Trophoblast cell (in vitro differentiated cells and primary cell): ENCODE measurements at regions not wholly inside any gene's neighbourhood (a gene's known extent, or its start where the extent isn't known, plus 50 kb on each side); places are given as distances from the start of the nearest gene placed in this dataset.

ENCODE experiments used
- DNase-seq, 2 donors: peaks; one replicate each; pipeline ENCODE4 v3.0.0-alpha.2; 2016
- H2AFZ ChIP-seq: 2 replicates; pipeline ENCODE4 v1.6.1; 2013; ENCODE audit warnings: low read length, moderate library complexity, mild to moderate bottlenecking; ENCODE audit not compliant: insufficient read depth, poor library complexity
- H2AK5ac ChIP-seq: 2 replicates; pipeline ENCODE4 v1.6.1; 2013; ENCODE audit warnings: mild to moderate bottlenecking, low read length
- H2BK120ac ChIP-seq: 2 replicates; pipeline ENCODE4 v1.6.1; 2013; ENCODE audit warnings: low read length, mild to moderate bottlenecking, moderate library complexity; ENCODE audit not compliant: insufficient read depth, poor library complexity
- H2BK12ac ChIP-seq: 2 replicates; pipeline ENCODE4 v1.6.1; 2013; ENCODE audit warnings: mild to moderate bottlenecking, low read length, moderate library complexity
- H2BK5ac ChIP-seq: 2 replicates; pipeline ENCODE4 v1.6.1; 2013; ENCODE audit warnings: low read length, low read depth, moderate library complexity, mild to moderate bottlenecking; ENCODE audit not compliant: poor library complexity
- H3K14ac ChIP-seq: 2 replicates; pipeline ENCODE4 v1.6.1; 2013; ENCODE audit warnings: mild to moderate bottlenecking, low read length
- H3K18ac ChIP-seq: 2 replicates; pipeline ENCODE4 v1.6.1; 2013; ENCODE audit warnings: mild to moderate bottlenecking, low read length
- H3K23ac ChIP-seq: 2 replicates; pipeline ENCODE4 v1.6.1; 2013; ENCODE audit warnings: low read length
- H3K27ac ChIP-seq: 2 replicates; pipeline ENCODE4 v1.5.1; 2013; ENCODE audit warnings: low read depth, mild to moderate bottlenecking, inconsistent platforms, low read length, moderate library complexity
- H3K27me3 ChIP-seq: 2 replicates; pipeline ENCODE4 v1.6.1; 2013; ENCODE audit warnings: inconsistent platforms, mild to moderate bottlenecking, low read length, moderate library complexity; ENCODE audit not compliant: insufficient read depth
- H3K36me3 ChIP-seq, 2 experiments: 1 replicate in 1 of 2; 2 replicates in 1 of 2; pipeline ENCODE4 v1.6.1; 2013; ENCODE audit warnings: low read length in 2 of 2, mild to moderate bottlenecking in 2 of 2, moderate library complexity in 1 of 2; ENCODE audit not compliant: insufficient read depth in 2 of 2, control insufficient read depth in 1 of 2
- H3K4ac ChIP-seq: 2 replicates; pipeline ENCODE4 v1.6.1; 2013; ENCODE audit warnings: low read depth, mild to moderate bottlenecking, low read length, moderate library complexity
- H3K4me1 ChIP-seq, 2 experiments: 1 replicate in 1 of 2; 2 replicates in 1 of 2; pipeline ENCODE4 v1.6.1; 2013; ENCODE audit warnings: low read length in 2 of 2, mild to moderate bottlenecking in 2 of 2, moderate library complexity in 1 of 2; ENCODE audit not compliant: insufficient read depth in 2 of 2, control insufficient read depth in 1 of 2
- H3K4me2 ChIP-seq: 2 replicates; pipeline ENCODE4 v1.6.1; 2013; ENCODE audit warnings: inconsistent platforms, mild to moderate bottlenecking, low read length, moderate library complexity
- H3K4me3 ChIP-seq: 2 replicates; pipeline ENCODE4 v1.5.1; 2013; ENCODE audit warnings: mild to moderate bottlenecking, low read depth, low read length, inconsistent platforms
- H3K79me1 ChIP-seq: one replicate; pipeline ENCODE4 v1.6.1; 2013; ENCODE audit warnings: low read length
- H3K79me2 ChIP-seq: 2 replicates; pipeline ENCODE4 v1.6.1; 2013; ENCODE audit warnings: low read length, mild to moderate bottlenecking; ENCODE audit not compliant: control insufficient read depth, insufficient read depth, poor library complexity
- H3K9ac ChIP-seq: 2 replicates; pipeline ENCODE4 v1.6.1; 2013; ENCODE audit warnings: mild to moderate bottlenecking, low read length
- H3K9me3 ChIP-seq: 2 replicates; pipeline ENCODE4 v1.6.1; 2013; ENCODE audit warnings: low read depth, mild to moderate bottlenecking, control low read depth, inconsistent platforms, low read length; ENCODE audit not compliant: insufficient read depth
- H4K12ac ChIP-seq: 2 replicates; pipeline ENCODE4 v1.6.1; 2013; ENCODE audit warnings: low read depth, mild to moderate bottlenecking, low read length, moderate library complexity
- H4K8ac ChIP-seq: 2 replicates; pipeline ENCODE4 v1.6.1; 2013; ENCODE audit warnings: low read depth, mild to moderate bottlenecking, low read length, moderate library complexity
- H4K91ac ChIP-seq: one replicate; pipeline ENCODE4 v1.6.1; 2013; ENCODE audit warnings: low read depth, mild to moderate bottlenecking, low read length, moderate library complexity
- WGBS: extraction: QIAGEN DNeasy Blood & Tissue Kit; methylation state at CpG from one replicate; pipeline ENCODE4 v1.1.7; 2013; ENCODE audit warnings: missing lambda C conversion rate; ENCODE audit not compliant: insufficient read length, insufficient coverage; ENCODE audit errors: extremely low coverage; 5-methylcytosine and 5-hydroxymethylcytosine counted together

GRCh38 chr5:112010475-112010874, 253.5 kb upstream of the NREP start:
- Histone ChIP-seq H2AFZ (no peak overlapping the region), H4K8ac (no peak overlapping the region), H3K4ac (no peak overlapping the region), H3K27me3 (no peaks in the 10 kb centered on the region), H3K4me1 (no peaks in the 10 kb centered on the region), H3K79me2 (no peaks in the 10 kb centered on the region), H2BK5ac (no peak overlapping the region), H3K79me1 (no peaks in the 10 kb centered on the region), H3K4me2 (no peak overlapping the region), H3K18ac (no peak overlapping the region), H3K14ac (no peak overlapping the region), H4K91ac (no peak overlapping the region), H3K4me3 (no peak overlapping the region), H2BK120ac (no peak overlapping the region), H3K9ac (no peak overlapping the region), H4K12ac (no peak overlapping the region), H3K27ac (no peak overlapping the region), H3K36me3 (no peaks in the 10 kb centered on the region), H3K9me3 (no peaks in the 10 kb centered on the region), H2AK5ac (no peak overlapping the region), H3K23ac (no peak overlapping the region), H2BK12ac (no peak overlapping the region)
- no peak for DNase-seq
- no CpG with 5 or more reads among the region's 3 CpGs for WGBS

GRCh38 chr5:112006721-112007120, 249.7 kb upstream of the NREP start:
- no peak overlapping the region for H3K4me2 ChIP-seq
- H3K18ac ChIP-seq: no peak overlapping the region
- no peak overlapping the region for H3K4ac ChIP-seq
- no peaks in the 10 kb centered on the region for H3K36me3 ChIP-seq
- no peaks in the 10 kb centered on the region for H3K79me1 ChIP-seq
- H2AFZ ChIP-seq: no peak overlapping the region
- no peaks in the 10 kb centered on the region for H3K79me2 ChIP-seq
- H2BK5ac ChIP-seq: no peak overlapping the region
- no peak overlapping the region for H2AK5ac ChIP-seq
- no peak overlapping the region for H3K4me3 ChIP-seq
- H3K27me3 ChIP-seq: no peaks in the 10 kb centered on the region
- H2BK12ac ChIP-seq: no peak overlapping the region
- H3K23ac ChIP-seq: no peak overlapping the region
- no peak overlapping the region for H4K8ac ChIP-seq
- H3K4me1 ChIP-seq: no peaks in the 10 kb centered on the region
- H3K9ac ChIP-seq: no peak overlapping the region
- DNase-seq: peak in 1 of 2 donors; percentile 38
- no peak overlapping the region for H2BK120ac ChIP-seq
- no peaks in the 10 kb centered on the region for H3K9me3 ChIP-seq
- H3K14ac ChIP-seq: no peak overlapping the region
- no peak overlapping the region for H4K12ac ChIP-seq
- H3K27ac ChIP-seq: no peak overlapping the region
- no peak overlapping the region for H4K91ac ChIP-seq

- Histone ChIP-seq H3K27ac (no peak overlapping the region), H2AK5ac (no peak overlapping the region), H3K14ac (no peak overlapping the region), H2BK12ac (no peak overlapping the region), H3K9ac (no peak overlapping the region), H3K4me3 (no peak overlapping the region), H4K91ac (no peak overlapping the region), H3K4me2 (no peak overlapping the region), H3K18ac (no peak overlapping the region), H3K27me3 (no peaks in the 10 kb centered on the region), H3K79me1 (no peaks in the 10 kb centered on the region), H3K79me2 (no peaks in the 10 kb centered on the region), H2AFZ (no peak overlapping the region), H3K4ac (no peak overlapping the region), H3K4me1 (no peaks in the 10 kb centered on the region), H2BK120ac (no peak overlapping the region), H3K36me3 (no peaks in the 10 kb centered on the region), H2BK5ac (no peak overlapping the region), H4K8ac (no peak overlapping the region), H4K12ac (no peak overlapping the region), H3K23ac (no peak overlapping the region), H3K9me3 (no peaks in the 10 kb centered on the region)
- no peak for DNase-seq
Measured at GRCh38 chr5:112005623-112005930, 248.6 kb upstream of the NREP start.

- Histone ChIP-seq H3K9ac (no peak overlapping the region), H3K36me3 (no peaks in the 10 kb centered on the region), H2BK12ac (no peak overlapping the region), H3K79me1 (no peaks in the 10 kb centered on the region), H3K18ac (no peak overlapping the region), H2BK120ac (no peak overlapping the region), H3K23ac (no peak overlapping the region), H3K4me1 (no peaks in the 10 kb centered on the region), H3K27me3 (no peaks in the 10 kb centered on the region), H4K12ac (no peak overlapping the region), H2AFZ (no peak overlapping the region), H4K8ac (no peak overlapping the region), H3K4me2 (no peak overlapping the region), H3K4me3 (no peak overlapping the region), H3K27ac (no peak overlapping the region), H3K4ac (no peak overlapping the region), H3K79me2 (no peaks in the 10 kb centered on the region), H2AK5ac (no peak overlapping the region), H3K14ac (no peak overlapping the region), H2BK5ac (no peak overlapping the region), H4K91ac (no peak overlapping the region), H3K9me3 (no peaks in the 10 kb centered on the region)
- WGBS: no CpG with 5 or more reads among the region's 2 CpGs
- DNase-seq: no peak
Measured at GRCh38 chr5:112004867-112005622, 248.1 kb upstream of the NREP start.
